ENCODE measurements at regions not wholly inside any gene's neighbourhood (a gene's known extent, or its start where the extent isn't known, plus 50 kb on each side); places are given as distances from the start of the nearest gene placed in this dataset.

DNA sequence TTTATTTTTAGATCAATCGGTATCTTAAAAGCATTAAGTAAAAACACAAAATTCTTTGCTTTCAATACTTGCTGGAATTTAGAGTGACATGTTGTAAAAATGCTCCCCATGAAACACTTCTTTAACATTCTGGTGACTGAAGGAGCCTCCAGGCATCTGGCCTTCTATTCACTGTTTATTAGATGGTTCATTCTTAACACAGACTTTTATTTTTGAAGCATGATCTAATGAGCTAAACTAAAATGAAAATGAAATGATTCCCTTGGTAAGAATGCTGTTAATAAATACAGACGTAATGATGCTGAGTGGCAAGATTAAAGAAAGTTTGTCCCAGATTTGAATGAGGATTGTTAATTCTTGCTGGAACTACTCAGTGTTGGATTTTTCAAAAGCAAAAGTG, 698.4 kb downstream of the TENT5A start:
- TF ChIP-seq, protein P1, sequence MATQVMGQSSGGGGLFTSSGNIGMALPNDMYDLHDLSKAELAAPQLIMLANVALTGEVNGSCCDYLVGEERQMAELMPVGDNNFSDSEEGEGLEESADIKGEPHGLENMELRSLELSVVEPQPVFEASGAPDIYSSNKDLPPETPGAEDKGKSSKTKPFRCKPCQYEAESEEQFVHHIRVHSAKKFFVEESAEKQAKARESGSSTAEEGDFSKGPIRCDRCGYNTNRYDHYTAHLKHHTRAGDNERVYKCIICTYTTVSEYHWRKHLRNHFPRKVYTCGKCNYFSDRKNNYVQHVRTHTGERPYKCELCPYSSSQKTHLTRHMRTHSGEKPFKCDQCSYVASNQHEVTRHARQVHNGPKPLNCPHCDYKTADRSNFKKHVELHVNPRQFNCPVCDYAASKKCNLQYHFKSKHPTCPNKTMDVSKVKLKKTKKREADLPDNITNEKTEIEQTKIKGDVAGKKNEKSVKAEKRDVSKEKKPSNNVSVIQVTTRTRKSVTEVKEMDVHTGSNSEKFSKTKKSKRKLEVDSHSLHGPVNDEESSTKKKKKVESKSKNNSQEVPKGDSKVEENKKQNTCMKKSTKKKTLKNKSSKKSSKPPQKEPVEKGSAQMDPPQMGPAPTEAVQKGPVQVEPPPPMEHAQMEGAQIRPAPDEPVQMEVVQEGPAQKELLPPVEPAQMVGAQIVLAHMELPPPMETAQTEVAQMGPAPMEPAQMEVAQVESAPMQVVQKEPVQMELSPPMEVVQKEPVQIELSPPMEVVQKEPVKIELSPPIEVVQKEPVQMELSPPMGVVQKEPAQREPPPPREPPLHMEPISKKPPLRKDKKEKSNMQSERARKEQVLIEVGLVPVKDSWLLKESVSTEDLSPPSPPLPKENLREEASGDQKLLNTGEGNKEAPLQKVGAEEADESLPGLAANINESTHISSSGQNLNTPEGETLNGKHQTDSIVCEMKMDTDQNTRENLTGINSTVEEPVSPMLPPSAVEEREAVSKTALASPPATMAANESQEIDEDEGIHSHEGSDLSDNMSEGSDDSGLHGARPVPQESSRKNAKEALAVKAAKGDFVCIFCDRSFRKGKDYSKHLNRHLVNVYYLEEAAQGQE (IDR thresholded peaks at IDR 0.05; ENCODE audit: low read depth, low read length): no peak
- TF ChIP-seq RFX5 (IDR thresholded peaks at IDR 0.05; ENCODE audit: low read depth, low read length) (no peak), CREB1 (IDR thresholded peaks at IDR 0.05; ENCODE audit: low read depth) (no peak), CREM (IDR thresholded peaks at IDR 0.05; ENCODE audit: low read depth) (no peak), POLR2AphosphoS5 (IDR thresholded peaks at IDR 0.05; ENCODE audit: low read length) (no peak)
